ENCODE measurements at regions not wholly inside any gene's neighbourhood (a gene's known extent, or its start where the extent isn't known, plus 50 kb on each side); places are given as distances from the start of the nearest gene placed in this dataset.

DNA sequence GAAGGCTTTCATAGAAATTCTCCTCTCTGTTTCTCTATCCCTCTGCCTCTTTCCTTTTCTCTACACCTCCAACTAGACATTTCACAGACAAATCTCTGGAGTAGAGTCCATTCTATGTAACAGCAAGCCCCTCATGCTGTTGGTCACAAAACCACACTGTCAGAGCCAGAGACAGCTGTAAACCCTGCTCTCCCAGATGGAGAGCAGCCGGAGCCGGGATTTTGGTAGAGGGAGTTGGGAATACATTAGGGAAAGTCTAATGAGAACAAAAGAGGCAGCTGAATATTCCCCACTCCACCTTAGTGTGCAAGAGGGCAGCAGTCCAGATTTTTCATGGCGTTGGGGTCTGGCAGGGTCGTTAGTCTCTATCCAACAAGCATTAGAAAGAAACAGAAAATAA is 68.3 kb upstream of the EDN1 start:
- H3K27me3 ChIP-seq (replicated peaks in 1 of 7), result no peaks in the 10 kb centered on the region
- intact Hi-C loops (cut with DNase I; ENCODE audit: low total_unique reads), result no loop called here
- DNase-seq, result no peak
- no peaks in the 10 kb centered on the region for H3K36me3 ChIP-seq
- no peak for TF ChIP-seq POLR2AphosphoS5 (IDR thresholded peaks at IDR 0.05)
- TF ChIP-seq POLR2A (IDR thresholded peaks at IDR 0.05), result no peak
- TF ChIP-seq, protein P1, sequence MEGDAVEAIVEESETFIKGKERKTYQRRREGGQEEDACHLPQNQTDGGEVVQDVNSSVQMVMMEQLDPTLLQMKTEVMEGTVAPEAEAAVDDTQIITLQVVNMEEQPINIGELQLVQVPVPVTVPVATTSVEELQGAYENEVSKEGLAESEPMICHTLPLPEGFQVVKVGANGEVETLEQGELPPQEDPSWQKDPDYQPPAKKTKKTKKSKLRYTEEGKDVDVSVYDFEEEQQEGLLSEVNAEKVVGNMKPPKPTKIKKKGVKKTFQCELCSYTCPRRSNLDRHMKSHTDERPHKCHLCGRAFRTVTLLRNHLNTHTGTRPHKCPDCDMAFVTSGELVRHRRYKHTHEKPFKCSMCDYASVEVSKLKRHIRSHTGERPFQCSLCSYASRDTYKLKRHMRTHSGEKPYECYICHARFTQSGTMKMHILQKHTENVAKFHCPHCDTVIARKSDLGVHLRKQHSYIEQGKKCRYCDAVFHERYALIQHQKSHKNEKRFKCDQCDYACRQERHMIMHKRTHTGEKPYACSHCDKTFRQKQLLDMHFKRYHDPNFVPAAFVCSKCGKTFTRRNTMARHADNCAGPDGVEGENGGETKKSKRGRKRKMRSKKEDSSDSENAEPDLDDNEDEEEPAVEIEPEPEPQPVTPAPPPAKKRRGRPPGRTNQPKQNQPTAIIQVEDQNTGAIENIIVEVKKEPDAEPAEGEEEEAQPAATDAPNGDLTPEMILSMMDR (IDR thresholded peaks at IDR 0.05 in 8 of 11, conservative IDR thresholded peaks at IDR 0.05 in 3 of 11), result no peak
- no peaks in the 10 kb centered on the region for H3K9me3 ChIP-seq
- H3K27ac ChIP-seq, result no peak overlapping the region
- no peaks in the 10 kb centered on the region for H3K4me1 ChIP-seq
- WGBS, 5 donors, result 80 to 92% (median 85%) methylated on average over 4 of the region's 4 CpGs
- no peak overlapping the region for H3K4me3 ChIP-seq

DNA sequence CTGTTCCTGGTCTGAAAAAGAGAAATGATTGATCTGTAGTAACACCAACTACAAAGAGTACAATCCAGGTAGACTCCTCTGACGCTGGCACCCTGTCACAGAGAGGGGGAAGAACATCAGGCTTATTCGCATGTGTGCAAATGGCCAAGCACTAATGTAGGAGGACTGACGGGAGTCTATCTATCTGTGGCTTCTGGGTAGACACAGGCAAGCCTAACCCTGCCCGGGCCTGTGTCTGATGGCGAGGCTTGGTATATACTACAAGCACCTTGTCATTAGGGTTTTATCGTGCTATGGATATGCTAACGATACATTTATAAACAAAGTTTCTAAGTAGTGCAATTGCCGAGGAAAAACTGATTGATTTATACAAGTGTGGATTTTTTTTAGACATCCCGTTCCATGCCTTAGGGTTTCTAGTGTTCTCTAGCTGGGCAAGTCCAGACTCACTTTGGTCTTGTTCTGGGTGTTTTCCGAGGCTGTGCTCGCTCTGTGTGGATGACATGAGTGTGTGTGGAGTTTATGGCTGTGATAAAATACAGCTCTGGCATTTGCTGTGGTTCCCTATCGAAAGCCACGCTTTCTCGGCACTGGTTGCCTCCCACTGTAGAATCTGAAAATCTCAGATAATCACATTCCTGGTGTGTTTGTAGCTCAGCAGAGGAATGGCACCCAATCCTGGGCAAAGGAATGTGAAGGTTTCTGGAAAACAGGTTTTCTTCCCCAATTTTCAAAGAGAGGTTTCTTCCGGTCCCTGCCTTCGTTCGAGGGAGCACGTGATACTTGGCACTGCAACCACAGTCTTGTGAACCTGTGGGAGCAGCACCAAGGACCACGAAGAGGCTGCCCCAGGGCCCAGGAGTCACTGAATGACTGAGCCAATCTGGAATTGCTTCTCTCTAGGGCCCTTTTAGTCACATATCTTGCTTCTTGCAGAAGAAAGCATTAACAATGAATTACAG is 67.5 kb upstream of the EDN1 start:
- no peaks in the 10 kb centered on the region for H3K27me3 ChIP-seq (replicated peaks in 1 of 7)
- H3K9me3 ChIP-seq, result no peaks in the 10 kb centered on the region
- DNase-seq, result no peak
- intact Hi-C loops (cut with DNase I; ENCODE audit: low total_unique reads), result no loop called here
- no peaks in the 10 kb centered on the region for H3K4me1 ChIP-seq
- no peak overlapping the region for H3K4me3 ChIP-seq
- no peaks in the 10 kb centered on the region for H3K36me3 ChIP-seq
- TF ChIP-seq, protein P1 (IDR thresholded peaks at IDR 0.05 in 8 of 11, conservative IDR thresholded peaks at IDR 0.05 in 3 of 11), result no peak
- TF ChIP-seq POLR2AphosphoS5 (IDR thresholded peaks at IDR 0.05) (no peak), POLR2A (IDR thresholded peaks at IDR 0.05) (no peak)
- 90 to 93% (median 92%) methylated on average over 19 of the region's 19 CpGs for WGBS, 5 donors
- H3K27ac ChIP-seq, result no peak overlapping the region

DNA sequence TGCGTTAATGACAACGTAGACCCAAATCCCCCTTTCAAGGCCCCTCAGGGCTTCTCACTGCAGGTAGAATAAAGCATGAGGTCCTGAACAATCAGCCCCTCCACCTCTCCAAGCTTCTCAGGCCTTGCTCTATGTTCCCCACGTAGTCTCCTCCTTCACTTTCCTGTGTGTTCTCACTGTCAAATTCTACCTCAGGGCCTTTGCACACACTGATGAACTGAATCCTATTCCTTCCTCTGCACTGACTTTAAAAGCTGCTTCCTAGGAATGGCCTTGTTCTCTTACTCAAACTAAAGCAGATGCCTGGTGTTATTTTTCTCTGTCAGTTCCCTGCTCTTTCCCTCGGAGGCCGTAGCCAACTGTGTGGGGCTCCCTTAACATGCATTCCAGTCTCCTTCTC is 66.8 kb upstream of the EDN1 start:
- no peak overlapping the region for H3K4me3 ChIP-seq
- H3K4me1 ChIP-seq, result no peaks in the 10 kb centered on the region
- no peak for DNase-seq
- TF ChIP-seq POLR2AphosphoS5 (IDR thresholded peaks at IDR 0.05) (no peak), POLR2A (IDR thresholded peaks at IDR 0.05) (no peak)
- TF ChIP-seq, protein P1 (IDR thresholded peaks at IDR 0.05 in 8 of 11, conservative IDR thresholded peaks at IDR 0.05 in 3 of 11), result no peak
- H3K9me3 ChIP-seq, result no peaks in the 10 kb centered on the region
- intact Hi-C loops (cut with DNase I; ENCODE audit: low total_unique reads), result no loop called here
- no peaks in the 10 kb centered on the region for H3K27me3 ChIP-seq (replicated peaks in 1 of 7)
- H3K36me3 ChIP-seq, result no peaks in the 10 kb centered on the region
- 91 to 96% (median 95%) methylated on average over 5 of the region's 5 CpGs for WGBS, 5 donors
- no peak overlapping the region for H3K27ac ChIP-seq

DNA sequence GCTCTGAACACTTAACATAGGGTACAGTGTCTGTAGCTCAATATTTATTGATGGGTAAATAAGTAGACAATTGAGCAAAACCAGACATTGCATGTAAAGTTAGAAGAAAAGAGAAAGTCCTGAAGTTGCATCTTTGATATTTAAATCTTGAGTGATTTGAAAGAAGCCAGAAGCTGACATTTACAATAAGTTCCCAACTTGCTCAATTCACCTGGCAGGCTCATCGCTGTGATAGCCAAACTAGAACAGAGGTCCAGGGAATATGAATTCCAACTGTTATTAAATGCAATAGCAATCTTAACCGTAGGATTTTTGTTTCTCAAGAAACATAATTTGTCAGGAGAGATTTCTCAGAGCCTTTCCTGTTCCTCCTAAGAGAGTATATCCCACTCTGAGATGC is 65.9 kb upstream of the EDN1 start:
- intact Hi-C loops (cut with DNase I; ENCODE audit: low total_unique reads), result no loop called here
- no peaks in the 10 kb centered on the region for H3K9me3 ChIP-seq
- no peaks in the 10 kb centered on the region for H3K36me3 ChIP-seq
- no peak overlapping the region for H3K4me3 ChIP-seq
- TF ChIP-seq POLR2AphosphoS5 (IDR thresholded peaks at IDR 0.05), result no peak
- TF ChIP-seq, protein P1 (IDR thresholded peaks at IDR 0.05 in 8 of 11, conservative IDR thresholded peaks at IDR 0.05 in 3 of 11), result no peak
- 82 to 97% (median 91%) methylated on average over 2 of the region's 2 CpGs for WGBS, 5 donors
- no peak for DNase-seq
- H3K4me1 ChIP-seq, result no peaks in the 10 kb centered on the region
- H3K27me3 ChIP-seq (replicated peaks in 1 of 7), result no peaks in the 10 kb centered on the region
- no peak overlapping the region for H3K27ac ChIP-seq
